HFF-Myc (cell line): ENCODE measurements at regions not wholly inside any gene's neighbourhood (a gene's known extent, or its start where the extent isn't known, plus 50 kb on each side); places are given as distances from the start of the nearest gene placed in this dataset.

ENCODE experiments used
- DNase-seq: peaks from one replicate; pipeline ENCODE4 v3.0.0-alpha.2; 2011; ENCODE audit warnings: low read depth; ENCODE audit errors: extremely low read depth
- H3K4me3 ChIP-seq: replicated peaks from 2 replicates; pipeline ENCODE4 v1.5.1; 2011; ENCODE audit warnings: low read depth, mild to moderate bottlenecking, control low read depth, low read length
- TF ChIP-seq, protein P1 (sequence below): IDR thresholded peaks from 2 replicates; pipeline ENCODE4 v1.5.1; 2012; ENCODE audit warnings: mild to moderate bottlenecking, low read depth, low read length, control low read depth; ENCODE audit errors: missing control alignments

DNA sequence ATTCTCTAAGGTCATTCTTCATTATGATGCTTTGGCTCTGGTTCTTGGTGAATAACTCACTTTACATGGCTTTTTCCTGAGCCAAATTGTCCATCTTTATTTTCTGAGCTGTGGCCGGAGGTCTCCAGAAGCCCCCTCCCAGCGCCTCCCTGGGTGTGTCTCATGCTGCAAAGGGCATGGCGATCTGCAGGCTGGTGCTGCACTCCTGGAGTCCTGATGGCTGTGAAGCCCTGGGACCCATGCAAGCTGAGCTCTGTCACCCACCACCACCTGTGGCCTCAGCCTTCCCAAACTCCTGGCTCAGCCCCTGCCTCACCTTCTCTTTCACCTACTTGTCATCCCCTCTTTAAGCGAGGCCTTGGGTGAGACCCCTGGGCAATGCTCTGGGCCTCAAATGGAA lies 96.9 kb downstream of the CEBPB start:
- DNase-seq: no peak
- no peak overlapping the region for H3K4me3 ChIP-seq
- TF ChIP-seq, protein P1, sequence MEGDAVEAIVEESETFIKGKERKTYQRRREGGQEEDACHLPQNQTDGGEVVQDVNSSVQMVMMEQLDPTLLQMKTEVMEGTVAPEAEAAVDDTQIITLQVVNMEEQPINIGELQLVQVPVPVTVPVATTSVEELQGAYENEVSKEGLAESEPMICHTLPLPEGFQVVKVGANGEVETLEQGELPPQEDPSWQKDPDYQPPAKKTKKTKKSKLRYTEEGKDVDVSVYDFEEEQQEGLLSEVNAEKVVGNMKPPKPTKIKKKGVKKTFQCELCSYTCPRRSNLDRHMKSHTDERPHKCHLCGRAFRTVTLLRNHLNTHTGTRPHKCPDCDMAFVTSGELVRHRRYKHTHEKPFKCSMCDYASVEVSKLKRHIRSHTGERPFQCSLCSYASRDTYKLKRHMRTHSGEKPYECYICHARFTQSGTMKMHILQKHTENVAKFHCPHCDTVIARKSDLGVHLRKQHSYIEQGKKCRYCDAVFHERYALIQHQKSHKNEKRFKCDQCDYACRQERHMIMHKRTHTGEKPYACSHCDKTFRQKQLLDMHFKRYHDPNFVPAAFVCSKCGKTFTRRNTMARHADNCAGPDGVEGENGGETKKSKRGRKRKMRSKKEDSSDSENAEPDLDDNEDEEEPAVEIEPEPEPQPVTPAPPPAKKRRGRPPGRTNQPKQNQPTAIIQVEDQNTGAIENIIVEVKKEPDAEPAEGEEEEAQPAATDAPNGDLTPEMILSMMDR: no peak

DNA sequence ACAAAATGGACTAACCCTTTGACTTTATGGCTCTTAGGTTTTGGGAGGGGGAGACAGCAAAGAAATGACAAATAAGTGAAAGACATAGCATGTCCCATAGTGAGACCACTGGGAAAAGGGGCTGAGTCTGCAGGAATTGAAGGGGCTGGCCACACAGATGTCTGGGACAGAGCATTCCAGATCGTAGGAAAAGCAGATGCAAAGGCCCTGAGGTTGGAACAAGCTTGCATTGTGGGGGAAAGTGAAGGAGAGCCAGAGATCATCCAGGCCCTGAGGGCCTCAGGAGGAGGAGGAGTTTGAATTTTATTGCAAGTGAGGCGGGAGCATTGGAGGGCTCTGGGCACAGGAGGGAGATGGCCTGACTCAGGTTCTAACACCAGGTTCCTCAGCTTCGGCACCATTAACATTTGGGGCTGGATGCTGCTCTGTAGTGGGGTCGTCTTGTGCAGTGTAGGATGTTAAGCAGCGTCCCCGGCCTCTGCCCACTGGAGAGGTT lies 97.5 kb downstream of the CEBPB start:
- no peak overlapping the region for H3K4me3 ChIP-seq
- TF ChIP-seq, protein P1: no peak
- no peak for DNase-seq

DNA sequence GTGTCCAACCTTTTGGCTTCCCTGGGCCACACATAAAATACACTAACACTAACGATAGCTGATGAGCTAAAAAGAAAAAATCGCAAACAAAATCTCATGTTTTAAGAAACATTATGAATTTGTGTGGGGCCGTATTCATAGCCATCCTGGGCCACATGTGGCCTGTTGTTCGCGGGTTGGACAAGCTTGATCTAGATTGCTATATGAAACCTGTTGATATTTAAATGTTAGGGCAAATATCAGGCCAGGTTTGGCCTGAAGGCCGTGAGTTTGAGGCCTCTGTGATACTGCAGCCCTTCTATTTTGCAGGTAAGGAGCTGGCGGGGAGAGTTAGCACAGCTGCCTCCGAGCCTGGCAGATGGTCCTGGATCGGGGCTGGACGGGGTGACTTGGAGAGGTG lies 99.0 kb downstream of the CEBPB start:
- no peak for DNase-seq
- TF ChIP-seq, protein P1: no peak
- H3K4me3 ChIP-seq: no peak overlapping the region

DNA sequence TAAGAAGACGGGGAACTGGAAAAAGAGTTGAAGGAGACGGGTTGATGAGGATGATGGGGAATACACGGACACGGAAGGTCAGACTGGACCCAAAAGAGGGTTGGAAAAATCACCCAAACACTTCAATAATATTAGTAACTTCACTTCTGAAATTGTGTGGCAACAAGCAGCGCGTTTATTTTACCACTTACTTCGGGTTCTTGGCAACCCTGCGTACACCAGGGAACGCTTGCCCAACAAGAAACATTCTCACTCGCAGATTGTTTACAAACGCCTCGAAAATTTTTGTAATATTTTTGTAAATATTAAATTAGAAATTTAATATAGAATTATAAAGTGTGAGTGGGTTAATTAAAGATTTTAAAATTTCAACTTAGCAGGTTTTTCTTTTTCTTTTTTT lies 99.5 kb downstream of the CEBPB start:
- H3K4me3 ChIP-seq: no peak overlapping the region
- no peak for DNase-seq
- TF ChIP-seq, protein P1: no peak

DNA sequence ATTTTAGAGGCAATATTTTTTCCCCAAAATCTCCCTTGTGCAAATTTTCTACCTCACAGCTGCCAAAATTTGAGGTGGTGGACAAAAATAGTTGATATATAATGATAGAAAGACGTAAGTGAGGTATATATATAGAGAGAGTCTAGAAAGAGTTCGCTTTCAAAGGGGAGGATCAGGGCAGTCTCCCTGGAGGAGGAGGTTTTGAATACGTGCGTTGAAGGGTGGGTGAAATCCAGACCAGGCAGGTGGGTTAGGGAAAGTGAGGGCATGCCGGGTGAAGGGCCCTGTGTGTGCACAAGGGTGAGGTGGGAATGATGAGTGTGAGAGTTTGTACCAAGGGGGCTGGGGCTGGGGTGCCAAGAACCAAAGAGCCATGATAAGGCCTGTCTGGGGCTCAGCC lies 100.2 kb downstream of the CEBPB start:
- TF ChIP-seq, protein P1: no peak
- H3K4me3 ChIP-seq: no peak overlapping the region
- no peak for DNase-seq

DNA sequence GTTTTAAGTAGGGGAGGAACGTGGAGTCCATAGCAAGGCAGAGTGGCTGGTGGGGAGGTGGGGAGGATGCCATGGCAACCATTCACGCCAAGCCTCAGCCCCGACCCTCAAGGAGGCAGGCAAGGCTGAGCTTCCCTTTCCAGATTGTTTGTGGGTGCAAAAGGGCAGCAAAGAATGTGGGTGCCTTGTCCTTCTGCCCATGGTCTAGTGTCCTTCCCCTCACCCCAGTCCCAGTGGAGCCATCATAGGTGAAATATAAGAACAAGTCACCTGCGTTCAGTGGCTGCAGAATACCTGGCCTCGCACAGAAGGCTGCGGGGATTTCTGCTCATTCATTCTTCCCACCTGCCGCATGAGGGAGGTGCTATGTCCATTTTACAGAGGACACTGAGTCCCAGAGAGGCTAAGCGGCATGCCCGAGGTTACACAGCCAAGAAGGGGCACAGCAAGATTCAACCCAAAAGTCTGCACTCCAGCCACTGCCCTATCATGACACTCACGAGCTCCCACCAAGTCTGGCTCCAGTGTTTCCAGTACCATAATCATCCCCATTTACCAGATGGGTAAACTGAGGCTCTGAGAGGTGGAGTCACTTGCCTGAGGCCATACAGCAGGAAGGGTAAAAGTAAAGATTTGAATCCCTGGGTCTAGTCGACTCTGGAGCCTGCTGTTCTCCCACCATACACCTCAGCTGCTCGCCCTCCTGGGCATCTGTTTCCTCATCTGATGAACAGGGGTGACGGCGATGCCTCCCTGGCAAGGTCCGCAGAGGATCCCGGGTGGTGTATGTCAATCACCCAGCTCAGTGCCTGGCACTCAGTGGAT lies 100.8 kb downstream of the CEBPB start:
- H3K4me3 ChIP-seq: no peak overlapping the region
- DNase-seq: no peak
- TF ChIP-seq, protein P1: no peak
